SK-N-SH (cell line): ENCODE measurements at regions not wholly inside any gene's neighbourhood (a gene's known extent, or its start where the extent isn't known, plus 50 kb on each side); places are given as distances from the start of the nearest gene placed in this dataset.

Experiments used
- CTCF ChIA-PET: fragments of 300-600, 350-600 bp; formaldehyde crosslinking; extraction: SDS; loops from one replicate; lab custom pipeline; 2021; lab: Yijun Ruan, JAX
- POLR2A ChIA-PET: fragments of 350-600 bp; sonication (Branson Sonifier 250); formaldehyde crosslinking; extraction: SDS; loops from one replicate; lab custom pipeline; 2020; ENCODE audit warnings: antibody characterized with exemption, inconsistent platforms; lab: Yijun Ruan, JAX
- DNase-seq: peaks from one replicate; pipeline ENCODE4 v3.0.0; 2012
- H2AFZ ChIP-seq: fragments of 200-600 bp; sonication (generic); 2 replicates; pipeline ENCODE4 v1.8.1; 2016; ENCODE audit warnings: antibody characterized with exemption, mild to moderate bottlenecking, low read depth
- H3F3A ChIP-seq: fragments of 200-600 bp; sonication (generic); replicated peaks from 2 replicates; pipeline ENCODE3; 2016; ENCODE audit warnings: antibody characterized with exemption, mild to moderate bottlenecking; ENCODE audit not compliant: insufficient read depth
- H3K27ac ChIP-seq, 2 experiments: fragments of 200-500 bp in 1 of 2; fragments of 200-600 bp in 1 of 2; sonication (Bioruptor generic) in 1 of 2; sonication (generic), shearing (Covaris generic) in 1 of 2; 2 replicates each; pipeline versions ENCODE4 v1.5.1 to v1.6.1; 2014 to 2016; ENCODE audit warnings: low read depth in 2 of 2, inconsistent platforms in 1 of 2, low read length in 1 of 2, mild to moderate bottlenecking in 1 of 2, mixed read lengths in 1 of 2
- H3K27me3 ChIP-seq: fragments of 200-600 bp; sonication (generic), shearing (Covaris generic); 2 replicates; pipeline ENCODE4 v1.6.1; 2016; ENCODE audit warnings: mixed run types; ENCODE audit not compliant: insufficient read depth
- H3K36me3 ChIP-seq, 2 experiments: fragments of 200-500 bp in 1 of 2; fragments of 200-600 bp in 1 of 2; sonication (Bioruptor generic) in 1 of 2; sonication (generic) in 1 of 2; replicated peaks in 1 of 2; 2 replicates each; pipeline versions ENCODE3 to v1.5.1; 2014 to 2016; ENCODE audit warnings: low read length in 1 of 2, mild to moderate bottlenecking in 1 of 2; ENCODE audit not compliant: insufficient read depth in 2 of 2, control insufficient read depth in 1 of 2
- H3K4me1 ChIP-seq, 2 experiments: fragments of 200-500 bp in 1 of 2; fragments of 200-600 bp in 1 of 2; sonication (Bioruptor generic) in 1 of 2; sonication (generic), shearing (Covaris generic) in 1 of 2; 2 replicates each; pipeline versions ENCODE4 v1.5.1 to v1.6.1; 2014 to 2016; ENCODE audit warnings: low read depth in 1 of 2, low read length in 1 of 2, mixed run types in 1 of 2; ENCODE audit not compliant: insufficient read depth in 2 of 2, control insufficient read depth in 1 of 2
- H3K4me2 ChIP-seq: fragments of 200-600 bp; sonication (generic), shearing (Covaris generic); 2 replicates; pipeline ENCODE4 v1.6.1; 2017; ENCODE audit warnings: mixed run types
- H3K4me3 ChIP-seq, 2 experiments: fragments of 200-500 bp in 1 of 2; fragments of 200-600 bp in 1 of 2; sonication (Bioruptor generic) in 1 of 2; sonication (generic), shearing (Covaris generic) in 1 of 2; 2 replicates each; pipeline versions ENCODE4 v1.5.1 to v1.8.1; 2014 to 2016; ENCODE audit warnings: low read depth in 2 of 2, inconsistent platforms in 1 of 2, low read length in 1 of 2, mild to moderate bottlenecking in 1 of 2, mixed read lengths in 1 of 2, moderate library complexity in 1 of 2
- H3K79me2 ChIP-seq: fragments of 200-600 bp; sonication (generic); 2 replicates; pipeline ENCODE4 v1.8.1; 2017; ENCODE audit warnings: mild to moderate bottlenecking; ENCODE audit not compliant: insufficient read depth
- H3K9ac ChIP-seq: fragments of 200-600 bp; sonication (generic); 2 replicates; pipeline ENCODE4 v1.6.1; 2017; ENCODE audit warnings: mixed run types
- H3K9me2 ChIP-seq: fragments of 200-600 bp; sonication (generic); 2 replicates; pipeline ENCODE4 v1.6.1; 2017; ENCODE audit warnings: mixed run types
- H3K9me3 ChIP-seq: fragments of 200-600 bp; sonication (generic); 2 replicates; pipeline ENCODE4 v1.6.1; 2017; ENCODE audit warnings: mixed run types, mild to moderate bottlenecking, moderate library complexity
- H4K20me1 ChIP-seq: fragments of 200-600 bp; sonication (generic); 2 replicates; pipeline ENCODE4 v1.6.1; 2017; ENCODE audit warnings: mild to moderate bottlenecking, mixed run types; ENCODE audit not compliant: insufficient read depth
- CHD2 ChIP-seq: fragments of 150-350 bp; IDR thresholded peaks from 2 replicates; pipeline ENCODE4 v1.6.1; 2018; ENCODE audit warnings: low read length; ENCODE audit not compliant: partially characterized antibody
- ELF1 ChIP-seq: IDR thresholded peaks from 2 replicates; pipeline ENCODE4 v1.4.0; 2012
- EP300 ChIP-seq, 2 experiments: IDR thresholded peaks; 2 replicates each; pipeline versions ENCODE4 v1.4.0 to v1.6.1; 2012; ENCODE audit warnings: borderline replicate concordance in 1 of 2, low read depth in 1 of 2, low read length in 1 of 2
- FOSL2 ChIP-seq: IDR thresholded peaks from 2 replicates; pipeline ENCODE4 v1.4.0; 2012; ENCODE audit warnings: low read depth, mild to moderate bottlenecking, moderate library complexity, borderline replicate concordance
- GABPA ChIP-seq: IDR thresholded peaks from 2 replicates; pipeline ENCODE4 v1.4.0; 2012; ENCODE audit warnings: low read depth, mild to moderate bottlenecking
- GATA2 ChIP-seq: sonication (generic); formaldehyde crosslinking; IDR thresholded peaks from 2 replicates; pipeline ENCODE4 v1.5.0; 2020; ENCODE audit warnings: mild to moderate bottlenecking, missing genetic modification reagents
- IRF3 ChIP-seq: fragments of 150-350 bp; IDR thresholded peaks from 2 replicates; pipeline ENCODE4 v1.6.1; 2016; ENCODE audit warnings: mild to moderate bottlenecking, low read depth, low read length
- JUND ChIP-seq: IDR thresholded peaks from 2 replicates; pipeline ENCODE4 v1.4.0; 2012
- MEF2A ChIP-seq: IDR thresholded peaks from 2 replicates; pipeline ENCODE4 v1.4.0; 2012; ENCODE audit warnings: low read depth, borderline replicate concordance
- MXI1 ChIP-seq: IDR thresholded peaks from 2 replicates; pipeline ENCODE4 v1.6.1; 2012; ENCODE audit warnings: mild to moderate bottlenecking, low read depth, low read length, improper control_type of control experiment
- NFIC ChIP-seq: IDR thresholded peaks from 2 replicates; pipeline ENCODE4 v1.4.0; 2012; ENCODE audit warnings: borderline replicate concordance
- PBX3 ChIP-seq: IDR thresholded peaks from 2 replicates; pipeline ENCODE4; 2012
- RAD21 ChIP-seq: IDR thresholded peaks from 2 replicates; pipeline ENCODE4 v1.6.1; 2012; ENCODE audit warnings: mild to moderate bottlenecking, low read length
- RFX5 ChIP-seq: IDR thresholded peaks from 2 replicates; pipeline ENCODE4 v1.6.1; 2012; ENCODE audit warnings: mild to moderate bottlenecking, improper control_type of control experiment, low read length
- SMC3 ChIP-seq: IDR thresholded peaks from 2 replicates; pipeline ENCODE4 v1.6.1; 2012; ENCODE audit warnings: low read depth, low read length, improper control_type of control experiment
- TCF12 ChIP-seq: IDR thresholded peaks from 2 replicates; pipeline ENCODE4 v1.4.0; 2012
- USF2 ChIP-seq: fragments of 150-350 bp; IDR thresholded peaks from 2 replicates; pipeline ENCODE4 v1.6.1; 2017; ENCODE audit warnings: antibody characterized with exemption, low read length, low read depth, borderline replicate concordance
- ZBTB33 ChIP-seq: IDR thresholded peaks from 2 replicates; pipeline ENCODE4 v1.4.0; 2012; ENCODE audit warnings: low read depth, borderline replicate concordance
- WGBS: methylation state at CpG from one replicate; pipeline ENCODE4 v1.1.6; 2017; ENCODE audit warnings: low lambda C conversion rate; 5-methylcytosine and 5-hydroxymethylcytosine counted together

GRCh38 chr1:70504176-70504820 lies 93.2 kb downstream of the CTH start:
- Histone ChIP-seq H3K9me3 (no peaks in the 10 kb centered on the region), H3K79me2 (no peaks in the 10 kb centered on the region), H3K9ac (no peak overlapping the region), H3K27ac (peak overlapping the region; percentile 58 to 76; a peak in 3 of 4 replicates), H3K4me2 (peak overlapping the region; percentile 53; the same call in 1 of the 2 replicates), H2AFZ (no peak overlapping the region), H3K4me1 (peaks cover 5 to 15% of the 10 kb centered on the region in 2 experiments; a peak in 3 of 4 replicates), H3K36me3 (no peaks in the 10 kb centered on the region), H3K4me3 (no peak overlapping the region), H3K9me2 (no peaks in the 10 kb centered on the region), H3F3A (peaks cover 23% of the 10 kb centered on the region), H3K27me3 (no peaks in the 10 kb centered on the region), H4K20me1 (no peaks in the 10 kb centered on the region; the same call in 1 of the 2 replicates)
- 70% methylated on average over 7 of the region's 7 CpGs for WGBS
- ChIA-PET POLR2A (no interaction called here), CTCF (no interaction called here)
- TF ChIP-seq ZBTB33 (0 out of 2 replicates have a peak, but pooled peaks have one; percentile 0), MXI1 (0 out of 2 replicates have a peak, but pooled peaks have one; percentile 21), IRF3 (no peak), EP300 (IDR thresholded peaks at IDR 0.05; ENCODE audit: borderline replicate concordance in 1 of 2, low read depth in 1 of 2, low read length in 1 of 2) (no peak), PBX3 (peak; percentile 77), FOSL2 (peak; percentile 46; the same call in 1 of the 2 replicates), JUND (peak; percentile 42; the same call in 1 of the 2 replicates), GATA2 (CRISPR knock-in tag) (peak; percentile 62), CHD2 (peak; percentile 19)
- peak; percentile 47 for DNase-seq

GRCh38 chr1:70504821-70505193 lies 93.7 kb downstream of the CTH start:
- H3K36me3 ChIP-seq: no peaks in the 10 kb centered on the region
- H2AFZ ChIP-seq: no peak overlapping the region
- peak; percentile 27 for DNase-seq
- peak overlapping the region; percentile 15; the same call in 1 of the 2 replicates for H3K9ac ChIP-seq
- peaks cover 23% of the 10 kb centered on the region for H3F3A ChIP-seq
- H3K79me2 ChIP-seq: no peaks in the 10 kb centered on the region
- H4K20me1 ChIP-seq: no peaks in the 10 kb centered on the region; the same call in 1 of the 2 replicates
- peaks cover 5 to 15% of the 10 kb centered on the region in 2 experiments; a peak in 3 of 4 replicates for H3K4me1 ChIP-seq
- peak overlapping the region; percentile 76 to 81; a peak in 3 of 4 replicates for H3K27ac ChIP-seq
- CTCF ChIA-PET: interaction anchor here (1.0 to 1.2 kb wide), 2 partner anchors 67 to 107 kb away, joined by 3 to 4 read pairs; no protein-coding TSS in a partner anchor
- no peaks in the 10 kb centered on the region for H3K9me2 ChIP-seq
- H3K9me3 ChIP-seq: no peaks in the 10 kb centered on the region
- peak overlapping the region; percentile 53; the same call in 1 of the 2 replicates for H3K4me2 ChIP-seq
- 5% methylated on average over 2 of the region's 2 CpGs for WGBS
- H3K4me3 ChIP-seq: no peak overlapping the region
- H3K27me3 ChIP-seq: no peaks in the 10 kb centered on the region
- POLR2A ChIA-PET: no interaction called here
- TF ChIP-seq MXI1 (no peak), RAD21 (no peak), MEF2A (peak; percentile 77; the same call in 1 of the 2 replicates), EP300 (IDR thresholded peaks at IDR 0.05; ENCODE audit: borderline replicate concordance in 1 of 2, low read depth in 1 of 2, low read length in 1 of 2) (peak; percentile 76 to 93), SMC3 (no peak), USF2 (no peak), GATA2 (CRISPR knock-in tag) (peak; percentile 29; the same call in 1 of the 2 replicates), NFIC (peak; percentile 92), PBX3 (peak; percentile 98), RFX5 (no peak), TCF12 (peak; percentile 99), ELF1 (no peak), GABPA (no peak)
